CD4-positive, alpha-beta T cell treated with Interleukin-6 at 100 ng/mL for 8 hours (primary cell): ENCODE measurements at regions not wholly inside any gene's neighbourhood (a gene's known extent, or its start where the extent isn't known, plus 50 kb on each side); places are given as distances from the start of the nearest gene placed in this dataset.

ENCODE experiments used
- DNase-seq: peaks from one replicate; pipeline ENCODE4 v3.0.0-alpha.2; 2020; ENCODE audit warnings: mixed read lengths, low spot score

- no peak for DNase-seq
These were observed 60.1 kb upstream of the ARID5B start for GRCh38 chr10:61841338-61841875.

GRCh38 chr10:61842755-61843497 lies 58.6 kb upstream of the ARID5B start:
- DNase-seq, result no peak

- no peak for DNase-seq
These were observed 57.2 kb upstream of the ARID5B start for GRCh38 chr10:61844116-61844822.

- no peak for DNase-seq
These were observed 56.1 kb upstream of the ARID5B start for GRCh38 chr10:61845196-61845949.

GRCh38 chr10:61845950-61846268 lies 55.6 kb upstream of the ARID5B start:
- no peak for DNase-seq

- no peak for DNase-seq
These were observed 55.0 kb upstream of the ARID5B start for GRCh38 chr10:61846370-61847031.

GRCh38 chr10:61847087-61847486 lies 54.4 kb upstream of the ARID5B start:
- DNase-seq, result no peak

GRCh38 chr10:61847640-61848039 lies 53.9 kb upstream of the ARID5B start:
- no peak for DNase-seq

GRCh38 chr10:61850376-61850775 lies 51.1 kb upstream of the ARID5B start:
- DNase-seq, result no peak
